Heart left ventricle (tissue), 16 donors: ENCODE measurements at regions not wholly inside any gene's neighbourhood (a gene's known extent, or its start where the extent isn't known, plus 50 kb on each side); places are given as distances from the start of the nearest gene placed in this dataset.

Experiments used
- ATAC-seq, 4 donors: fragments of 200-7000 bp; cut with Tn5 transposase; one replicate each; pipeline ENCODE4 v1.9.1; 2020 to 2022; ENCODE audit warnings: moderate library complexity in 4 of 4, mild to moderate bottlenecking in 3 of 4, moderate number of reproducible peaks in 1 of 4
- DNase-seq, 5 donors: peaks; one replicate each; pipeline ENCODE4 v3.0.0-alpha.2; 2020
- H3K27ac ChIP-seq, 12 donors: fragments of 200-600 bp; sonication (generic) in 4 of 12; one replicate each; pipeline versions ENCODE4 v1.5.0 to v1.8.0; 2016 to 2022; ENCODE audit warnings: mild to moderate bottlenecking in 2 of 12
- H3K27me3 ChIP-seq, 9 donors: fragments of 200-600 bp; sonication (generic) in 2 of 9; one replicate each; pipeline versions ENCODE4 v1.5.1 to v1.8.0; 2016 to 2022; ENCODE audit warnings: mild to moderate bottlenecking in 3 of 9
- H3K36me3 ChIP-seq, 9 donors: fragments of 200-600 bp; sonication (generic) in 2 of 9; one replicate each; pipeline versions ENCODE4 v1.5.0 to v1.8.0; 2018 to 2022; ENCODE audit warnings: mild to moderate bottlenecking in 2 of 9
- H3K4me1 ChIP-seq, 12 donors: fragments of 200-600 bp; sonication (generic) in 4 of 12; one replicate each; pipeline versions ENCODE4 v1.5.0 to v1.8.0; 2016 to 2022; ENCODE audit warnings: mild to moderate bottlenecking in 3 of 12
- H3K4me3 ChIP-seq, 12 donors: fragments of 200-600 bp; sonication (generic) in 4 of 12; one replicate each; pipeline versions ENCODE4 v1.5.0 to v1.8.0; 2017 to 2022; ENCODE audit warnings: mild to moderate bottlenecking in 9 of 12, moderate library complexity in 4 of 12
- H3K9me3 ChIP-seq, 12 donors: fragments of 200-600 bp; sonication (generic) in 4 of 12; one replicate each; pipeline versions ENCODE4 v1.5.0 to v1.8.0; 2016 to 2022; ENCODE audit warnings: mild to moderate bottlenecking in 1 of 12
- CTCF ChIP-seq, 12 donors: fragments of 200-600 bp; sonication (generic) in 4 of 12; IDR thresholded peaks; one replicate each; pipeline versions ENCODE4 v1.5.0 to v1.8.0; 2018 to 2022; ENCODE audit warnings: antibody characterized with exemption in 12 of 12, mild to moderate bottlenecking in 5 of 12
- POLR2A ChIP-seq, 2 donors: fragments of 450-650 bp; IDR thresholded peaks; one replicate each; pipeline ENCODE4 v1.6.1; 2017; ENCODE audit warnings: antibody characterized with exemption in 2 of 2, mild to moderate bottlenecking in 2 of 2, moderate library complexity in 2 of 2
- WGBS, 4 donors: extraction: QIAGEN DNeasy Blood & Tissue Kit in 2 of 4; methylation state at CpG; one replicate each; pipeline versions ENCODE4 v1.1.5 to v1.1.7; 2013 to 2018; 5-methylcytosine and 5-hydroxymethylcytosine counted together
- intact Hi-C, 10 donors: fragments of 100-400 bp; cut with DNase I; formaldehyde crosslinking; loops; one replicate each; pipeline versions ENCODE4 v1.11.1 to v1.14.2; 2022
- donor health status: ischemic (EF 13 %, LVEDD 7.1; RV severe dilation, severe dysfunction).
- donor health status: healthy with polysubstance abuse.
- donor health status: DM: no; HTN: yes; CAD: no.
- donor health status: DM: no; HTN: no; CAD: no.
- donor health status: ischemic (EF 25% LVEDD 6.9; RV normal size, moderate dysfunction).
- donor health status: ischemic (EF 25% LVEDD 5.7; RV mildly dilated, moderate dysfunction).
- donor health status: healthy.
- donor health status: DM: yes; HTN: yes; CAD: no.
- donor health status: ischemic (EF 35%, LVEDD 5.7; RV mildly dilated, moderate dysfunction).
- donor health status: nonischemic (EF 11% LVEDD 7.7; RV severe dilation, severe dysfunction).
- donor health status: DM: yes; HTN: yes; CAD: no.
- donor health status: PGD.
- donor health status: ischemic (EF 29% LVEDD 5.4; RV normal size, mild dysfunction).
- donor health status: nonischemic (EF 23%, LVEDD 6.1; RV moderate dilation, normal function).

- H3K36me3 ChIP-seq: no peaks in the 10 kb centered on the region
- no peak for TF ChIP-seq CTCF (IDR thresholded peaks at IDR 0.05)
- no peak for TF ChIP-seq POLR2A (IDR thresholded peaks at IDR 0.05)
- no peaks in the 10 kb centered on the region for H3K4me1 ChIP-seq
- H3K27me3 ChIP-seq: peaks cover 0 to 4% (median 0%) of the 10 kb centered on the region in 9 donors
- WGBS, 4 donors: 81 to 86% (median 84%) methylated on average over 11 of the region's 11 CpGs
- intact Hi-C loops: no loop called here
- H3K27ac ChIP-seq: no peak overlapping the region
- ATAC-seq (no peak), DNase-seq (no peak)
- peaks cover 0 to 35% (median 22%) of the 10 kb centered on the region in 12 donors for H3K9me3 ChIP-seq
- H3K4me3 ChIP-seq: no peak overlapping the region
Observed at GRCh38 chr10:131776496-131776895, 124.3 kb upstream of the PPP2R2D start.

DNA sequence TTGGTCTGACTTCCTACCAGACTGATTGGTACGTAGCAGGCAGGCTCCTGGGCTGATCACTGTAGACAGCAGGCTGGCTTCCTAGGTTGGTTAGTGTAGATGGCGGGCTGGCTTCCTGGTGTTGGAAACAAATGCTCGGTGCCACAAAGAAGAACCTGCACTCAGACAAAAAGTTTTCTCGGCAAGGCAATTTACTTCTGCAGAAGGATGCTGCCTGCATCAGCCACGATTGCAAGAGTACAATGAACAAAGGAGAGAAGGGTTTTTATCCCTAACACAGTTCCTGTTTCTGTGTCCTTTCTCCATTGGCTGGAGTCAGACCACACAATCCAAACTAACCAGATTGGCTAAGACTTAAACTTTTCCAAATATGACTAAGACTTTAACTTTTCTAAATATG, 123.6 kb upstream of the PPP2R2D start:
- peaks cover 0 to 35% (median 22%) of the 10 kb centered on the region in 12 donors for H3K9me3 ChIP-seq
- H3K36me3 ChIP-seq: no peaks in the 10 kb centered on the region
- no peaks in the 10 kb centered on the region for H3K4me1 ChIP-seq
- ATAC-seq (no peak), DNase-seq (no peak)
- H3K27me3 ChIP-seq: peaks cover 0 to 4% (median 0%) of the 10 kb centered on the region in 9 donors
- no peak for TF ChIP-seq CTCF (IDR thresholded peaks at IDR 0.05)
- no peak for TF ChIP-seq POLR2A (IDR thresholded peaks at IDR 0.05)
- intact Hi-C loops: no loop called here
- H3K27ac ChIP-seq: no peak overlapping the region
- no peak overlapping the region for H3K4me3 ChIP-seq
- 86 to 93% (median 90%) methylated on average over 5 of the region's 5 CpGs for WGBS, 4 donors

GRCh38 chr10:131777921-131778320, 122.9 kb upstream of the PPP2R2D start:
- no peak for TF ChIP-seq CTCF (IDR thresholded peaks at IDR 0.05)
- no peak for TF ChIP-seq POLR2A (IDR thresholded peaks at IDR 0.05)
- DNase-seq: no peak

GRCh38 chr10:131778385-131778784, 122.4 kb upstream of the PPP2R2D start:
- intact Hi-C loops: no loop called here
- ATAC-seq: no peak
- DNase-seq: no peak
- no peaks in the 10 kb centered on the region for H3K27me3 ChIP-seq
- H3K9me3 ChIP-seq: peaks cover 0 to 35% (median 22%) of the 10 kb centered on the region in 12 donors
- H3K36me3 ChIP-seq: no peaks in the 10 kb centered on the region
- TF ChIP-seq CTCF (IDR thresholded peaks at IDR 0.05) (no peak), POLR2A (IDR thresholded peaks at IDR 0.05) (no peak)
- H3K4me1 ChIP-seq: no peaks in the 10 kb centered on the region
- WGBS, 4 donors: 72 to 94% (median 87%) methylated on average over 3 to 9 of the region's 9 CpGs
- no peak overlapping the region for H3K27ac ChIP-seq
- no peak overlapping the region for H3K4me3 ChIP-seq

More at GRCh38 chr10:131777921-131778320, 122.9 kb upstream of the PPP2R2D start:
- peaks cover 0 to under 1% (median 0%) of the 10 kb centered on the region in 9 donors for H3K27me3 ChIP-seq
- no peak overlapping the region for H3K4me3 ChIP-seq
- peaks cover 0 to 35% (median 22%) of the 10 kb centered on the region in 12 donors for H3K9me3 ChIP-seq
- no peaks in the 10 kb centered on the region for H3K4me1 ChIP-seq
- H3K27ac ChIP-seq: no peak overlapping the region
- WGBS, 4 donors: 78 to 87% (median 82%) methylated on average over 2 of the region's 2 CpGs
- intact Hi-C loops: no loop called here
- no peak for ATAC-seq
- H3K36me3 ChIP-seq: no peaks in the 10 kb centered on the region
